ENCODE measurements at regions not wholly inside any gene's neighbourhood (a gene's known extent, or its start where the extent isn't known, plus 50 kb on each side); places are given as distances from the start of the nearest gene placed in this dataset.

GRCh38 chr15:69725275-69725674, 272.7 kb downstream of the RPLP1 start:
- TF ChIP-seq CTCF (IDR thresholded peaks at IDR 0.05; ENCODE audit: low read depth, low read length, missing input control) (no peak), ATF3 (IDR thresholded peaks at IDR 0.05) (no peak), GABPA (IDR thresholded peaks at IDR 0.05 in 1 of 2, conservative IDR thresholded peaks at IDR 0.05 in 1 of 2) (no peak), TAF1 (conservative IDR thresholded peaks at IDR 0.05) (no peak), REST (IDR thresholded peaks at IDR 0.05) (no peak), FOXA1 (IDR thresholded peaks at IDR 0.05) (no peak), YY1 (IDR thresholded peaks at IDR 0.05) (no peak), EGR1 (IDR thresholded peaks at IDR 0.05; ENCODE audit: low read depth in 2 of 2) (no peak), SP1 (IDR thresholded peaks at IDR 0.05) (no peak), JUND (IDR thresholded peaks at IDR 0.05) (no peak)

All from liver (tissue), 3 donors.